Trophoblast cell (in vitro differentiated cells and primary cell): ENCODE measurements at regions not wholly inside any gene's neighbourhood (a gene's known extent, or its start where the extent isn't known, plus 50 kb on each side); places are given as distances from the start of the nearest gene placed in this dataset.

Experiments
- DNase-seq, 2 donors: peaks; one replicate each; pipeline ENCODE4 v3.0.0-alpha.2; 2016
- H2AFZ ChIP-seq: 2 replicates; pipeline ENCODE4 v1.6.1; 2013; ENCODE audit warnings: low read length, moderate library complexity, mild to moderate bottlenecking; ENCODE audit not compliant: insufficient read depth, poor library complexity
- H2AK5ac ChIP-seq: 2 replicates; pipeline ENCODE4 v1.6.1; 2013; ENCODE audit warnings: mild to moderate bottlenecking, low read length
- H2BK120ac ChIP-seq: 2 replicates; pipeline ENCODE4 v1.6.1; 2013; ENCODE audit warnings: low read length, mild to moderate bottlenecking, moderate library complexity; ENCODE audit not compliant: insufficient read depth, poor library complexity
- H2BK12ac ChIP-seq: 2 replicates; pipeline ENCODE4 v1.6.1; 2013; ENCODE audit warnings: mild to moderate bottlenecking, low read length, moderate library complexity
- H2BK5ac ChIP-seq: 2 replicates; pipeline ENCODE4 v1.6.1; 2013; ENCODE audit warnings: low read length, low read depth, moderate library complexity, mild to moderate bottlenecking; ENCODE audit not compliant: poor library complexity
- H3K14ac ChIP-seq: 2 replicates; pipeline ENCODE4 v1.6.1; 2013; ENCODE audit warnings: mild to moderate bottlenecking, low read length
- H3K18ac ChIP-seq: 2 replicates; pipeline ENCODE4 v1.6.1; 2013; ENCODE audit warnings: mild to moderate bottlenecking, low read length
- H3K23ac ChIP-seq: 2 replicates; pipeline ENCODE4 v1.6.1; 2013; ENCODE audit warnings: low read length
- H3K27ac ChIP-seq: 2 replicates; pipeline ENCODE4 v1.5.1; 2013; ENCODE audit warnings: low read depth, mild to moderate bottlenecking, inconsistent platforms, low read length, moderate library complexity
- H3K27me3 ChIP-seq: 2 replicates; pipeline ENCODE4 v1.6.1; 2013; ENCODE audit warnings: inconsistent platforms, mild to moderate bottlenecking, low read length, moderate library complexity; ENCODE audit not compliant: insufficient read depth
- H3K36me3 ChIP-seq, 2 experiments: 1 replicate in 1 of 2; 2 replicates in 1 of 2; pipeline ENCODE4 v1.6.1; 2013; ENCODE audit warnings: low read length in 2 of 2, mild to moderate bottlenecking in 2 of 2, moderate library complexity in 1 of 2; ENCODE audit not compliant: insufficient read depth in 2 of 2, control insufficient read depth in 1 of 2
- H3K4ac ChIP-seq: 2 replicates; pipeline ENCODE4 v1.6.1; 2013; ENCODE audit warnings: low read depth, mild to moderate bottlenecking, low read length, moderate library complexity
- H3K4me1 ChIP-seq, 2 experiments: 1 replicate in 1 of 2; 2 replicates in 1 of 2; pipeline ENCODE4 v1.6.1; 2013; ENCODE audit warnings: low read length in 2 of 2, mild to moderate bottlenecking in 2 of 2, moderate library complexity in 1 of 2; ENCODE audit not compliant: insufficient read depth in 2 of 2, control insufficient read depth in 1 of 2
- H3K4me2 ChIP-seq: 2 replicates; pipeline ENCODE4 v1.6.1; 2013; ENCODE audit warnings: inconsistent platforms, mild to moderate bottlenecking, low read length, moderate library complexity
- H3K4me3 ChIP-seq: 2 replicates; pipeline ENCODE4 v1.5.1; 2013; ENCODE audit warnings: mild to moderate bottlenecking, low read depth, low read length, inconsistent platforms
- H3K79me1 ChIP-seq: one replicate; pipeline ENCODE4 v1.6.1; 2013; ENCODE audit warnings: low read length
- H3K79me2 ChIP-seq: 2 replicates; pipeline ENCODE4 v1.6.1; 2013; ENCODE audit warnings: low read length, mild to moderate bottlenecking; ENCODE audit not compliant: control insufficient read depth, insufficient read depth, poor library complexity
- H3K9ac ChIP-seq: 2 replicates; pipeline ENCODE4 v1.6.1; 2013; ENCODE audit warnings: mild to moderate bottlenecking, low read length
- H3K9me3 ChIP-seq: 2 replicates; pipeline ENCODE4 v1.6.1; 2013; ENCODE audit warnings: low read depth, mild to moderate bottlenecking, control low read depth, inconsistent platforms, low read length; ENCODE audit not compliant: insufficient read depth
- H4K12ac ChIP-seq: 2 replicates; pipeline ENCODE4 v1.6.1; 2013; ENCODE audit warnings: low read depth, mild to moderate bottlenecking, low read length, moderate library complexity
- H4K8ac ChIP-seq: 2 replicates; pipeline ENCODE4 v1.6.1; 2013; ENCODE audit warnings: low read depth, mild to moderate bottlenecking, low read length, moderate library complexity
- H4K91ac ChIP-seq: one replicate; pipeline ENCODE4 v1.6.1; 2013; ENCODE audit warnings: low read depth, mild to moderate bottlenecking, low read length, moderate library complexity
- WGBS: extraction: QIAGEN DNeasy Blood & Tissue Kit; methylation state at CpG from one replicate; pipeline ENCODE4 v1.1.7; 2013; ENCODE audit warnings: missing lambda C conversion rate; ENCODE audit not compliant: insufficient read length, insufficient coverage; ENCODE audit errors: extremely low coverage; 5-methylcytosine and 5-hydroxymethylcytosine counted together

- Histone ChIP-seq H3K9ac (no peak overlapping the region), H3K27ac (no peak overlapping the region), H2BK120ac (no peak overlapping the region), H2AK5ac (no peak overlapping the region), H3K79me2 (no peaks in the 10 kb centered on the region), H3K36me3 (no peaks in the 10 kb centered on the region), H4K91ac (no peak overlapping the region), H3K14ac (no peak overlapping the region), H3K23ac (no peak overlapping the region), H3K27me3 (no peaks in the 10 kb centered on the region), H2BK12ac (no peak overlapping the region), H3K79me1 (no peaks in the 10 kb centered on the region), H3K18ac (no peak overlapping the region), H2BK5ac (no peak overlapping the region), H3K9me3 (no peaks in the 10 kb centered on the region), H4K12ac (no peak overlapping the region), H4K8ac (no peak overlapping the region), H3K4me3 (no peak overlapping the region), H2AFZ (no peak overlapping the region), H3K4ac (no peak overlapping the region), H3K4me2 (no peak overlapping the region), H3K4me1 (peaks cover 10 to 14% of the 10 kb centered on the region in 2 experiments)
- DNase-seq = no peak
Measured at GRCh38 chr2:134164306-134164705, 89.6 kb upstream of the MGAT5 start.

- Histone ChIP-seq H3K4ac (no peak overlapping the region), H4K91ac (no peak overlapping the region), H2BK12ac (no peak overlapping the region), H3K14ac (no peak overlapping the region), H2AFZ (no peak overlapping the region), H3K27ac (no peak overlapping the region), H3K9me3 (no peaks in the 10 kb centered on the region), H3K27me3 (no peaks in the 10 kb centered on the region), H2BK120ac (no peak overlapping the region), H3K23ac (no peak overlapping the region), H2BK5ac (no peak overlapping the region), H3K18ac (no peak overlapping the region), H3K79me2 (no peaks in the 10 kb centered on the region), H3K4me1 (no peaks in the 10 kb centered on the region), H3K36me3 (no peaks in the 10 kb centered on the region), H4K12ac (no peak overlapping the region), H2AK5ac (no peak overlapping the region), H3K9ac (no peak overlapping the region), H3K4me2 (no peak overlapping the region), H3K79me1 (no peaks in the 10 kb centered on the region), H4K8ac (no peak overlapping the region), H3K4me3 (no peak overlapping the region)
- peak in 1 of 2 donors; percentile 43 for DNase-seq
- no CpG with 5 or more reads among the region's 3 CpGs for WGBS
Measured at GRCh38 chr2:134167015-134167414, 86.9 kb upstream of the MGAT5 start.

GRCh38 chr2:134169788-134170187 is 84.1 kb upstream of the MGAT5 start:
- Histone ChIP-seq H3K9ac (no peak overlapping the region), H2BK120ac (no peak overlapping the region), H3K18ac (no peak overlapping the region), H3K4me2 (no peak overlapping the region), H4K8ac (no peak overlapping the region), H3K4me1 (no peaks in the 10 kb centered on the region), H3K79me1 (no peaks in the 10 kb centered on the region), H3K27me3 (no peaks in the 10 kb centered on the region), H4K12ac (no peak overlapping the region), H2BK5ac (no peak overlapping the region), H2AK5ac (no peak overlapping the region), H3K4me3 (no peak overlapping the region), H3K79me2 (no peaks in the 10 kb centered on the region), H3K14ac (no peak overlapping the region), H3K4ac (no peak overlapping the region), H3K9me3 (no peaks in the 10 kb centered on the region), H3K23ac (no peak overlapping the region), H4K91ac (no peak overlapping the region), H2AFZ (no peak overlapping the region), H3K27ac (no peak overlapping the region), H2BK12ac (no peak overlapping the region), H3K36me3 (no peaks in the 10 kb centered on the region)
- DNase-seq = no peak
- WGBS = no CpG with 5 or more reads among the region's 3 CpGs

GRCh38 chr2:134170294-134170693 is 83.6 kb upstream of the MGAT5 start:
- no peaks in the 10 kb centered on the region for H3K4me1 ChIP-seq
- no peak for DNase-seq
- H4K91ac ChIP-seq = no peak overlapping the region
- no peak overlapping the region for H2BK120ac ChIP-seq
- H3K79me2 ChIP-seq = no peaks in the 10 kb centered on the region
- no peak overlapping the region for H3K23ac ChIP-seq
- no peaks in the 10 kb centered on the region for H3K9me3 ChIP-seq
- no peak overlapping the region for H3K4me3 ChIP-seq
- no peaks in the 10 kb centered on the region for H3K36me3 ChIP-seq
- no peak overlapping the region for H4K8ac ChIP-seq
- no peaks in the 10 kb centered on the region for H3K27me3 ChIP-seq
- H4K12ac ChIP-seq = no peak overlapping the region
- H3K4ac ChIP-seq = no peak overlapping the region
- H3K27ac ChIP-seq = no peak overlapping the region
- no peak overlapping the region for H2BK5ac ChIP-seq
- H3K9ac ChIP-seq = no peak overlapping the region
- no peak overlapping the region for H2AK5ac ChIP-seq
- no peak overlapping the region for H3K14ac ChIP-seq
- no peaks in the 10 kb centered on the region for H3K79me1 ChIP-seq
- H3K4me2 ChIP-seq = no peak overlapping the region
- no peak overlapping the region for H3K18ac ChIP-seq
- no peak overlapping the region for H2BK12ac ChIP-seq
- H2AFZ ChIP-seq = no peak overlapping the region
- no CpG with 5 or more reads among the region's 3 CpGs for whole genome bisulfite sequencing
